GM18508 (cell line): ENCODE measurements at regions not wholly inside any gene's neighbourhood (a gene's known extent, or its start where the extent isn't known, plus 50 kb on each side); places are given as distances from the start of the nearest gene placed in this dataset.

Experiments used
- ATAC-seq: cut with Tn5 transposase; IDR thresholded peaks from one replicate; pipeline ENCODE4 v1.9.1; 2021; ENCODE audit warnings: moderate number of reproducible peaks; ENCODE audit not compliant: insufficient read depth, unreplicated experiment

- no peak for ATAC-seq
Measured at GRCh38 chr14:22460461-22461195, 128.4 kb downstream of the DAD1 start.

DNA sequence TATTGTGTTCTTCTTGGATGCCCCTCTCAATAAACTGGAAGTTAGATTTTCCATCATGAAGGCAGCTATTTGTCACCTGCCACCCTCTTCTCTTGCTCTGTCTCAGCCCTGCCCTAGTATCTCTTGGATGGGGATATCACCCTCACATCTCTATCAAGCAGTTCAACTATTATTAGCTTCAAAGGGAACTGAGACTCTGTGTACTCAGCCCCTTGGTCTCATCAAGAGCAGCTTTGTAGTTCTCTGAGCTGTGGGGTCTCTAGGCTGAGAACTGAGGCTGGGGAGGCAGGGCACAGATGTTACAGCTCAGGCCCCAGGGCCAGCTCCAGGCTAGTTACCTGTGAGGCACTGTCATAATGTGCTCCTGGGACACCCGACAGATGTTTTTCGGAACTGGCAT is 130.3 kb downstream of the DAD1 start:
- ATAC-seq: no peak

DNA sequence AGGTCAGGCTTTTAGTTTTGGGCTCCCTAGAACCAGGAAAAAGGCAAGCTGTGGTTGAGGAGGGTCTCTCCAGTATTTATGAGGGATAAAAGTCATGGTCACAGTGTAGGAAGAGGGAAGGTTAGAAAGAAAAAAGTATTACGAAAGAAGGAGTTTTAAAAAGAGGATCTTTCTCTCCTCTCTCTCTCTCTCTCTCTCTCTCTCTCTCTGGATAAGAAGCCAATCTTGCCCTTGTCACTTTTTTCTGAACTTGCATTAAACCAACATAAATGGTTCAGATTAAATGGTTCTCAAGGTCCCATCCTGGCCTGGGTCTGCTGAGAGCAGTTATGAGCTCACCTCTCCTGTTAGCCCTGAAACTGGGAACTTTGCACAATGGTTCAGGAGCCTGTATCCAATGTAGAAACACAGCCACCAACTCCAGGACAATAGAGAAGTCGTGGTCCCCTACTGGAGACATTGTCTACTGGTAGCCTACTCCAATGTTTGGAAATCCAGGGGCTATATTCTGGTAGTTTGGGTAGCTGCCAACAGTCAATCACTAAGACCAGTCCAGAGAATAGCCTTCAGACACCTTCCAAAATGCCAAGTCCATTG is 131.9 kb downstream of the DAD1 start:
- ATAC-seq: no peak

- ATAC-seq: no peak
Measured at GRCh38 chr14:22456421-22456820, 132.6 kb downstream of the DAD1 start.

GRCh38 chr14:22452330-22452729 is 136.7 kb downstream of the DAD1 start:
- no peak for ATAC-seq

DNA sequence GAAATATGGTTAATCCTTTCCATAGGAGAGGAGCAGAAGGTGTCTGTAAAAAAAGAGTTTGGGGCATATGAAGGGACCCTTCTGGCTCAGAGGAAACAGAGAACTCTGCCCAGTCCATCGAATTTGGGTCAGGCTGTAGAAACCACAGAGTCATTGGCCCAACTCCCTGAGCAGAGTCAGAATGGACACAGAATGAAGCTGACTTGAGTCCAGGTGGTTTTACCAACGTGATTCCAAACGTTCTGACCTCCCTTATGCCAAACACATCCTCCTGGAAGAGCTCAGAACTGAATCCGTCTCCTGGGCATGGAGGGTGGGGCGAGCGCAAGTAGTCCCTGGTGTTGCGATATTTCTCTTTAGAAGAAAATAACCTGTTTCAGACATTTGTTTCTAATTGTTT is 138.8 kb downstream of the DAD1 start:
- no peak for ATAC-seq

DNA sequence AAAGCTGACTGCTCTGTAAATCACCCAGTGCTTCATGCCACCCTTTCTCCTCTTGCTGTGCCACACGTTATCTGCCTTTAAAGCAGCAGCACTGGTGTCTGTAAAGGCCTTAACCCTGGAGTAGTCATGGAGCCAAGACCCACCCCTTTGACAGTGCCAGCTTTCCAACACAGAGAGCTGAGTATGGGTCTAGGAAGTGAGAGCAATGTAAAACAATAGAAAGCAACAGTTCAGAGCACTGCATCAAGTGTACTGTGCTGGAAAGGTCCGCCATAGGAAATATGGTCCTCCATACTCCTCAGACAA is 139.5 kb downstream of the DAD1 start:
- ATAC-seq: no peak

- ATAC-seq: no peak
Measured at GRCh38 chr14:22448905-22449599, 140.0 kb downstream of the DAD1 start.

DNA sequence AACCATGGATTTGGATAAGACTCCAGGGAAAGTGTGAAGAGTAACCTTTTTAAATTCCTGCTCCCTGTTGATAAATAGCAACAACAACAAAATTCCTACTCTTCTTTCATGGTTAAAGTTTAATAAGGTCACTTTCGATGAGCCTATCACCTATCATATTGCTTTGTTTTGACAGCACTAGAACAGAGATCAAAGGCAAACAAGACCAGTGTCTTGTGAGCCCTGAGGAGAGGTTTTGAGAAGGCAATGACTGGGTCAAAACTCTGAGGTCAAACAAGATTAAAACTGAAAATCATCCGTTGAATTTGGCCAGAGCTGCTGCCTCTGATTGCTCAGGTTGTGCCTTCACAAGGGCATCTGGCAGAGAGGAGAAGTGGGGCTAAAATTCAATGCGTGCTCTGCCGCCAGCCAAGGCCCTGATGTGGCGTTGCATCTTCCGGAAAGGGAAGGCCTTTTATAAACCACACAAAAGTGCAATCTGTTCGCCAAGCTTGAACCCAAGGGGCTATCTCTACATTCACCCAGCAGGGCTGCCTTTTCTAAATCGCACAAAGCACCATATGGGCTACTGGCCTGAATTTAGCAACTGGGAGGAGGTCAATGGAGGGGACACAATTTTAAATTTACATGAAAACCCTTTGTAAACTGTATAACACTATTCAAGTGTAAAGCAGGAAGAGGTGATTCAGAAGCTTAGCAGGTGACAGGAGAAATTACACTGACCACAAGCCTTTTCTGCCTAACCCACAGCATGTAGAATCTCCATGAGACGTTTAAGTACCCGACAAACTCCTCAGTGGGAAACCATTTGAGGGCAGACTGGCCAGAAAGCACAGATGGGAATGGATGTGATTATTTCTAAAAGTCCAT is 140.8 kb downstream of the DAD1 start:
- no peak for ATAC-seq

DNA sequence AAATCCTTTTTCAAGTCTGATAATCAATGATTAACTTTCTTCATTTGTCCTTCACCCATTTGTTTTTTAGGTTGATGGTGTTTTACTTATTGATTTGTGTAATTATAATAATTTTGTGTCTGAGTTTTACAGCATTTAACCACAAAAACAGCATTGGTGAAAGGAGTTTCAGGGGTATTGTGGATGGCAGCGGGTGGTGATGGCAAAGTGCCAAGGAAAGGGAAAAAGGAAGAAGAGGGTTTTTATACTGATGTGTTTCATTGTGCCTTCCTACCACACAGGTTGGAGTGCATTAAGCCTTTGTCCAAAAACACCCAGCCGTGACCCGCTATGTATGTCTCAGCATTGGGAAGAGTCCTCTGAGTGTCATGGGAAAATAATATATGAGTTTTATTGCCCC is 150.3 kb downstream of the DAD1 start:
- no peak for ATAC-seq

GRCh38 chr14:22434901-22435550 is 154.0 kb downstream of the DAD1 start:
- ATAC-seq: no peak

GRCh38 chr14:22434030-22434429 is 155.0 kb downstream of the DAD1 start:
- no peak for ATAC-seq

- no peak for ATAC-seq
Measured at GRCh38 chr14:22433069-22433468, 156.0 kb downstream of the DAD1 start.

- no peak for ATAC-seq
Measured at GRCh38 chr14:22432348-22432976, 156.6 kb downstream of the DAD1 start.

GRCh38 chr14:22429546-22430294 is 159.3 kb downstream of the DAD1 start:
- no peak for ATAC-seq

GRCh38 chr14:22428700-22429291 is 160.2 kb downstream of the DAD1 start:
- no peak for ATAC-seq

- no peak for ATAC-seq
Measured at GRCh38 chr14:22427771-22428231, 161.2 kb downstream of the DAD1 start.

- ATAC-seq: no peak
Measured at GRCh38 chr14:22426711-22427110, 162.3 kb downstream of the DAD1 start.

DNA sequence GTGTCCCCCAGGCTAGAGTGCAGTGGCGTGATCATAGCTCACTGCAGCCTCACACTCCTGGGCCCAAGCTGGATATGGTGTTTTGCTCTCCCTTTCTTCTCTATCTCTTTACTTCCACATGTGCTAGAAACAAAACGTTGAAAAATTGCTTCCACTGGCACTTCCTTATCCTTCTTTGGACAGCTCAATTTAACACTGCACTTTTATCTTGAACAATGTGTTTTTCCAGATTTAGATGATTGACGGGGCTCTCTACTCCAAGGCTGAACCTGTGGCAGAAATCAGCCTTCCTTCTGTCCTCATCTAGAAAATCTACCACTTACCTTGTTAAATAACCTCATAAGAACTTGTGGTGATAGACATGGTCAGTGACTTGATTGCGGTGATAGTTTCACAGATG is 165.1 kb downstream of the DAD1 start:
- ATAC-seq: no peak
